Fibroblast of skin of back (primary cell): ENCODE measurements at regions not wholly inside any gene's neighbourhood (a gene's known extent, or its start where the extent isn't known, plus 50 kb on each side); places are given as distances from the start of the nearest gene placed in this dataset.
"Not testable (repeated sequence)": the region's sequence is repeated elsewhere in the genome, so short reads cannot be mapped to it uniquely, and the experiment has no call there.

ENCODE experiments used
- DNase-seq: peaks from one replicate; pipeline ENCODE4 v3.0.0-alpha.2; 2013

- no peak for DNase-seq
Observed at GRCh38 chr5:166050531-166050930, 2240.9 kb upstream of the WWC1 start.

DNA sequence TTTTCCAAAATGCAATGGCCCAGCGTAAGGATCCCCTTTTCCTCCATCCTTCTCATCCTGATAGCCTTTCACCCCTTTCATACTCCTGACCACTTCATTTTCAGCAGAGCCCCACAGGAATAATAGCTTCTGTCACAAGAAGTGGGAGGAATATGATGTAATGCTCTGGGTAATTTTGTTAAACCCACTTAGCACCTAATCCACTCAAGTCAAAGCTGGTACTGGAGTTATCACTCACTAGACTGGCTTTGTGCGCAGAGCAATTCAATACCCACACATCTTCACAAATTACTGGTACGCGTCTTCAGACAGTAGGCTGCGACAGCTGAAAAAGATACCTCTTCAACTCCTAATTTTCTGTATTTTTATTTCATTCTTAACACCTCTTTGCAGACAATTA, 2232.8 kb upstream of the WWC1 start:
- DNase-seq: no peak

DNA sequence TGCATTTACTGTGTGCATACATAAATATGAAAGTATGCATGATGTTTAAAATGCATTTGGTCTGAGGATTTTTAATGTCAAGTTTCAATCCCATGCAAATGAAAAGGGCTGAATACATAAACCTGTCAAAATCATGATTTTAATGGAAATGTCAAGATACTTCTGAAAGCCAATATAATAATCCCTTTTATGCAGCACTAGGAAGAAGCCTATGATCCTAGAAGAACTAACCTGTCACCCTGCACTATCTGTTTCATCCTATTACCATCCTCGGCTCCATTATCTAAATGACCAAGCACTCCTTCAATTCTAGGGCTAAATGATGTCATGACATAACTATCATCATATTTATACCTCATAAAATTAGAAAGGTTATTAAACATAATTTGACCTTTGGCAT, 2229.4 kb upstream of the WWC1 start:
- no peak for DNase-seq

DNA sequence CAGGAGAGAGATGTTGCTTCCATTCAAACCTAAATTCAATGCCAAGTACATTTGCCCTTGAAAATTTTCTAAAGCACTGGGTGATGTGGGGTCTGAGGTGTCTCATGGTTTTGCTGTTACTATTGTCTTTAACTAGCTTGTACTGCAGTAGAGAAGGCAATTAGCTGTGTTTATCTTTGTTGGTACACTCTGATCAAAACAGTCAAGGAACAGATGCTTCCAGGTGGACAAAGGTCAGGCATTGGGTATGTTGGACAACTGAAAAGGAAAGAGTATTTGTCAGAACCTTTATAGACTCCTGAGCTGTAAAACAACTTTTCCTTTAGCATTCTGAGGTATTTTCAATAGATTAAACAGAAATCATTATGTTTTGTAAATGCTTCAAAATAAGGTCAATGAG, 2228.7 kb upstream of the WWC1 start:
- DNase-seq: no peak

DNA sequence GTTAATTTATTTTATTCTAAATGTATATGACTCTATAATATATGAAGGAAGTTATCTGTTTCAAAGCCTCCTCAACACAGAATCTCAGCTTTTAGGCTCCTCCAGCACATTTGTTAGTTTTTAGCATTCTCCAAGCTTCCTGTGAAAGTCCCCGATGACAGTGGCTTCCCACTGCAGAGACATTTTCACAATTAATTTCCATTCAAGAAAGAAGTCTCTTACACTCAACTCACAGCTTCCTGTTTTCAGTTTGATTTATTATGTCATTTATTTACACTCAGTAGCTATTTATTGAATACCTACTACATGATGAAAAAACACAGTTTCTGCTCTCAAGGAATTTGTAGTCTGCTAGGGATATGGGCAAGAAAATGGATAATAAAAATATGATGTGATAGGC, 2228.2 kb upstream of the WWC1 start:
- DNase-seq: no peak

DNA sequence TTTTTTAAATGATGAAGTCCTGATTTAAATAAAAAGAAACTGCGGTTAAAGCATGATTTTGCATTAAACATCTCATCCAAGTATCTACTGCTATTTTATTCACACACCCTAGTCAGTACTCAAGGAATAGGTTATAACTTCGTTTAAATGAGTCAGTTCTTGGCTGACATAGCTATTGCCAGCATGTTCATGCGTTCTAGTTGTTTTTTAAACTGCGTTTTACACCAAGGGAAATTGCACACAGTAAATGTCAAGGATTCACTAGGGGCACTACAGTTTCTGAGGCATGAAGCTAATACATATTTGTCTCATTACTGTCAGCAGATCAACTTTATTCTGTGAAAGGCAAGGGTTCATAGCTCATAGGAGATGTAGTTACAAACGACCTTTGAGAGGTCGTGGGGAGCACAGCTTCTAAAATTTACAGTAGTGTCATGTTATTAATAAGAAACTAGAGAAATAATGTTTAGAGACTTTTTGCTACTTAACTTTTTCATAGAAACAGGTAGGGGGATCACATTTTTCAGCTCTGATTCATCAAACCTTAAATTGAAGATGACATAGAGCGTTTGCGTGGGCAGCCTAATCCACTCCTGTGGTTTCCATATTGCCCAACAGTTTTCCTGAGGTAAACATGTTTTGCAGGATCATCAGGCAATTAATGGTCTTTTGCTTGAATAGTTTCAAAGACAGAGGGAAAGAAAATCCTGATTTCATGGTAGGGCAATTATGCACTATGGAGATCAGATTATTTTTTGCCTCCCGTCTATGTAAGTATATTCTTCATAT, 2222.7 kb upstream of the WWC1 start:
- no peak for DNase-seq

DNA sequence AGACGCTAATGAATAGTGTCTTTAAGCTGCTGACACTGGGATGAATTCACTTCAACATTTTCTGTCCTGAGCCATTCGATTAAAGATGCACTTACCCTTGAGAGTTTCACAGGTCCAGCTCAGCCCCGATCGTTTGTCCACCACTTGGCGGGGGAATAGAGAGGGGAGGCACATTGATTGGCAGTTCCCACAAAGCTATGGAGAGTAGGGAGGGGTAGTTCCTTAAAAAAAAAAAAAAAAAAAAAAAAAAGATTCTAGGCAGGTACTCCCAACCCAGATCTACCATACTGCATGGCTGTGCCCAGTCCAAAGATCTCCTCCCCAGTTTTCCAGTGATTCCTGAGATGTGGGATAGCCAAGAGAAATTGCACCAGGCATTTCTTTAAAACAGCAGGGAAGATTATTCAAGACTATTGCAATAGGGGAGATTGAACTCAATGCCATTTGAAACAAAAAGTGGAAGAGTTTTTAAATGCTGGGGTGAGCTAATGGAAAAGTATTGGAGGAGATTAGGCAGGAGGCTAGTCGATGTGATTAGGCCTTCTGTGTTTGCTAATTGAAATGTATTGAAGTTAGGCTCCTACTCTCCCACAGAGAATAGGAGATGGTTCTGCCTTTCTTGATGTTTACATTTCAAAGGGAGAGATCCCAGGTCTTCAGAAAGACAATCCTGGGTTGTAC, 2217.4 kb upstream of the WWC1 start:
- no peak for DNase-seq

- no peak for DNase-seq
Observed at GRCh38 chr5:166074582-166075481, 2216.6 kb upstream of the WWC1 start.

GRCh38 chr5:166083183-166083959, 2208.1 kb upstream of the WWC1 start:
- DNase-seq: no peak

- DNase-seq: no peak
Observed at GRCh38 chr5:166086568-166086967, 2204.9 kb upstream of the WWC1 start.

- DNase-seq: no peak
Observed at GRCh38 chr5:166088389-166089039, 2202.9 kb upstream of the WWC1 start.

DNA sequence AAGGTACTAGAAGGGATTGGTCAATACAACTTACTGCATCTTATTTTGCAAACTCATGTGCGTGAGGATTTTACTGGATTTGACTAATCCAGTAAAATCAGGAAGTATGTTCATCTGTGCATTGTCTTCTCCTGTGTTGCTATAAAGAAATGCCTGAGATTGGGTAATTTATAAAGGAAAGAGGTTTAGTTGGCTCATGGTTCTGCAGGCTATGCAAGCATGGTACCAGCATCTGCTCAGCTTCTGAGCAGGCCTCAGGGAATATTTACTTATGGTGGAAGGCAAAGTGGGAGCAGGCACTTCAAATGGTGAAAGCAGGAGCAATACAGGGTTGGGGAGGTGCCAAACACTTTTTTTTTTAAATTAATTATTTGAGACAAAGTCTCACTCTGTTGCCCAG, 2199.5 kb upstream of the WWC1 start:
- no peak for DNase-seq

DNA sequence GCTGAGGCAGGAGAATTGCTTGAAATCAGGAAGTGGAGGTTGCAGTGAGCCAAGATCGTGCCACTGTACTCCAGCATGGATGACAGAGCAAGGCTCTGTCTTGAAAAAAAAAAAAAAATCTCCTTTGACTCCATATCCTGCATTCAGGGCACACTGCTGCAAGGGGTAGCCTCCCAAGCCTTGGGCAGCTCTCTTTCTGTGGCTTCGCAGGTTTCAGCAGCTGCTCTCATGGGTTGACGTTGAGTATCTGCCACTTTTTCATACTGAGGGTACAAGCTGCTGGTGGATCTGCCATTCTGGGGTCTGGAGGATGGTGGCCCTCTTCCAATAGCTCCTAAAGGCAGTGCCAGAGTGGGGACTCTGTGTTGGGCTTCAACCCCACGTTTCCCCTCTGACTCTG, 2198.1 kb upstream of the WWC1 start:
- DNase-seq: no peak

- no peak for DNase-seq
Observed at GRCh38 chr5:166102947-166103346, 2188.5 kb upstream of the WWC1 start.

GRCh38 chr5:166111021-166111420, 2180.4 kb upstream of the WWC1 start:
- DNase-seq: no peak

GRCh38 chr5:166117072-166118066, 2174.1 kb upstream of the WWC1 start:
- DNase-seq: no peak

DNA sequence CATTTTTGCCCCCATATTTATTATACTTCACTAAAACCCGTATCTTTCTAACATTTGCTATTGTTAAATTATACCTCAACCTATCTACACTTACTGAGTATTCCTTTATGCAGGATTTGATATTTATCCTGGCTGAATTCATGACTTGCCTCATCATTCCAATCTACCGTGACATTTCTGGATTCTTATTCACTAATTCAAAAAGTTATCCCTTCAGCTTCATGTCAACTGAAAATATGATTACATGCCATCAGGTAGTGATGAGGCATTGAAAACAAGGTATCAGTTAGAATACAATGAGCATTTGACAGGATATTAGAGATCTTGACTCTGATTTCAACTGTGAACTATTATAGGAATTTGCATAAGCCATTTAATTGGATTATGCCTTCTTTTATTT, 2171.9 kb upstream of the WWC1 start:
- DNase-seq: no peak

DNA sequence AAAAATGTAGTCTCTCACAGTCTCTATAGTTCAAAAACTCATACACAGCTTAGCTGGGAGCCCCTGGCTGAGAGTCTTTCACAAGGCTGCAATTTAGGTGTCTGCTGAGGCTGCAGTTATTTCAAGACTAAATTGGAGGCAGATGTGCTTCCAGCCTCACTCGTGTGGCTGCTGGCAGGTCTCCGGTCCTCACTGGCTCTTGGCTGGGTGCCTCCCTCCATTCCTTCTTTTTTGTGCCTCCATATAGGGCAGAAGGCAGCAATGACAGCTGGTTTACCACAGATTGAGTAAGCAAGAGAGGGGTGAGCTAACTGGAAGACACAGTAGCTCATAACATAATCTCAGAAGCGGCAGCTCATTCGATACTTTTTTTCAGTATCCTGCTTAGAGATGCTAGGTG, 2167.7 kb upstream of the WWC1 start:
- DNase-seq: no peak

DNA sequence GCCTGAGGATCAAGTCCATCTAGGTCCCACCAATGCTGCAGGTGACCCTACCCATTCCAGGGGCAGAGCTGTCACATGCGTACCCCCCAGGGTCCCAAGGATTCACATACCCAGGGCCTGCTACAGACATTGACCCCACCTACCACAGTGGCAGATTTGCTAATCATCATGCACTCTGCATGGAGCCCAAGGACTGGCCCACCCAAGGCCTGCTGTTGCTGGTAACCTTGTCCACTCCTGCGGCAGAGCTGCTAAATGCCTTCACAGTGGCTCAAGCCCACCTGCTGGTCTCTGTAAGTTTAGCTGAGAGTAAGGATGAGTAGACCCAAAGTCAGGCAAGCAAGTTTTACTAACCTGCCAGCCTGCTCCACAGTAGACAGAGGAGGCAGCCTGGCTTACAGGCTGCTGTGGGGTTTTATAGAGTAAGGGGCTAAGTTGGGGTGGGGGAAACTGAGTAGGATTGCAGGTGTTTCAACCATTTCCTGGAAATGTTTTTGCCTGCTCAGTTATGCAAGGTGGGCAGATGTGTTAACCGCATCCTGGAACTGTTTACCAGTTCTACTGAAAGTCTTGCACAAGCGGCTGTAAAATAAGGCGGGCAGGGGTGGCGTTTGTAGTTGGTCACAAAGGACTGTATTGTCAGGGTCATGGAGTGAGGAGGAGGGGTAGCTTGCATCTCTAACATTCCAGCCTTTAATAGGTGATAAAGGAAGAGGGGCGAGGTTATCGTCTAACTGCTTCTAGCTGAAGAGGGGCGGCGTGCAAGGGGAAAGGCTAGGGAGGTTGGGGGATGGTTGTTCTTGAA, 2163.5 kb upstream of the WWC1 start:
- no peak for DNase-seq

GRCh38 chr5:166145107-166145506, 2146.3 kb upstream of the WWC1 start:
- not testable (repeated sequence) for DNase-seq
